ENCODE measurements at regions not wholly inside any gene's neighbourhood (a gene's known extent, or its start where the extent isn't known, plus 50 kb on each side); places are given as distances from the start of the nearest gene placed in this dataset.

DNA sequence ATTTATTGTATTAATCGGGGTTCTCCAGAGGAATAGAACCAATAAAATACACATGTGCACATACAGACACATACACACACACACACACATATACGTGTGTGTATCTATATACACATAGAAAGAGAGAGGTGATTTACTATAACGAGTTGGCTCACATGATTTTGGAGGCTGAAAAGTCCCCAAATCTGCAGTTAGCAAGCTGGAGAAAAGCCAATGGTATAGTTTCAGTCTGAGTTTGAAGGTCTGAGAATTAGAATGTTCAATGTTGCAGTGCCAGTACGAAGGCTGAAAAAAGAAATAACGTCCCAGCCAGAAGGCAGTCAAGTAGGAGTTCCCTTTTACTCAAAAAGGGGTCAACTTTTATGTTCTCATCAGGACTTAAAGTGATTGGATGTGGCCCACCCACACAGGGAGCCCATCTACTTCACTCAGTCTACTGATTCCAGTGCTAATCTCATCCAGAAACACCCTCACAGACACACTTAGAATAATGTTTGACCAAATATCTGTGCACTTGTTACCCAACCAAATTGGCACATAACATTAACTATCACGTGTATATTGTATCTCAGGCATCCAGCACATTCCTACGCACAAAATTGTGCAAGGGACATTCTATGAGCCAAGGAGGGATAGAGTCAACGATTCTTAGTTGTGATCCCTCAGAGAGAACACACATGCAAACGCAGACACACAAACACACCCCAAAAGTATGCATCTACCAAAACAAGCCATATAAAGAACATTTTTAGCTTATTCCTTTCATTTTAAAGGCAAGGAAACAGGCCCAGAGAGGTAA, 195.5 kb upstream of the DUSP10 start:
- H3K4me3 ChIP-seq (ENCODE audit: low read depth, poor library complexity, severe bottlenecking) = no peak overlapping the region
- no peak for DNase-seq (ENCODE audit: low spot score in 2 of 2)
- TF ChIP-seq, protein P1, sequence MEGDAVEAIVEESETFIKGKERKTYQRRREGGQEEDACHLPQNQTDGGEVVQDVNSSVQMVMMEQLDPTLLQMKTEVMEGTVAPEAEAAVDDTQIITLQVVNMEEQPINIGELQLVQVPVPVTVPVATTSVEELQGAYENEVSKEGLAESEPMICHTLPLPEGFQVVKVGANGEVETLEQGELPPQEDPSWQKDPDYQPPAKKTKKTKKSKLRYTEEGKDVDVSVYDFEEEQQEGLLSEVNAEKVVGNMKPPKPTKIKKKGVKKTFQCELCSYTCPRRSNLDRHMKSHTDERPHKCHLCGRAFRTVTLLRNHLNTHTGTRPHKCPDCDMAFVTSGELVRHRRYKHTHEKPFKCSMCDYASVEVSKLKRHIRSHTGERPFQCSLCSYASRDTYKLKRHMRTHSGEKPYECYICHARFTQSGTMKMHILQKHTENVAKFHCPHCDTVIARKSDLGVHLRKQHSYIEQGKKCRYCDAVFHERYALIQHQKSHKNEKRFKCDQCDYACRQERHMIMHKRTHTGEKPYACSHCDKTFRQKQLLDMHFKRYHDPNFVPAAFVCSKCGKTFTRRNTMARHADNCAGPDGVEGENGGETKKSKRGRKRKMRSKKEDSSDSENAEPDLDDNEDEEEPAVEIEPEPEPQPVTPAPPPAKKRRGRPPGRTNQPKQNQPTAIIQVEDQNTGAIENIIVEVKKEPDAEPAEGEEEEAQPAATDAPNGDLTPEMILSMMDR (IDR thresholded peaks at IDR 0.05) = no peak
- no peak for TF ChIP-seq POLR2A (IDR thresholded peaks at IDR 0.05)
- intact Hi-C loops (cut with DNase I; ENCODE audit: low total_unique reads) = no loop called here
- 74 to 80% methylated on average over 9 of the region's 9 CpGs for WGBS, 2 donors

DNA sequence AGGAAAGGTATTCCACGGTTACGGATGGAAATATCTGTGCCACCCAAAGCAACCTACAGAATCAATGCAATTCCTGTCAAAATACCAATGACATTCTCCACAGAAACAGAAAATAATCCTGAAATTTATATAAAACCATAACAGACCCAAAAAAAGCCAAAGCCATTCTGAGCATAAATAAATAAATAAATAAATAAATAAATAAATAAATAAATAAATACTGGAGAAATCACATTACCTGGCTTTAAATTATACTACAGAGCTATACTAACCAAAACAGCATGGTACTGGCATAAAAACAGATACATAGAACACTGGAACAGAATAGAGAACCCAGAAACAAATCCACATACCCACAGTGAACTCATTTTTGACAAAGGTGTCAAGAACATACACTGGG, 191.9 kb upstream of the DUSP10 start:
- no peak for DNase-seq (ENCODE audit: low spot score in 2 of 2)

DNA sequence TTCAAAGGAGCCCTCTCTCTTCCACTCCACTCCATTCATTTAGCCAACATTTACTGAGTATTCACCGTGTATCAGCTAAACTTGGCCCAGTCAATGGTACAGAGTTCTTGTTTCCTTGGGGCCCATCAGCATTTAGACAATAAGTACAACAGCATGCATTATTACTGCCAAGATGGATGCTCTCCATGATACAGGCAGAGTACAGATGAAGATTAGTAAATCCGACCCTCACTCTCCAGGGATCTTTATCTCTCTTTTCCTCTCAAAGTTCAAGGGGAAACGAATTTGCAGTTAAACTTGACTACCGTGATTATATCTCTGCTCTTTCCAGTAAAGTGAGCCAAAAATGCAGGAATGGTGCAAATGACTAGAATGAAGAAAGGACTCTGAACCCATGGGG, 184.6 kb upstream of the DUSP10 start:
- no peak for TF ChIP-seq POLR2A (IDR thresholded peaks at IDR 0.05)
- TF ChIP-seq, protein P1 (IDR thresholded peaks at IDR 0.05) = no peak
- no peak for DNase-seq (ENCODE audit: low spot score in 2 of 2)
- 70 to 74% methylated on average over 4 of the region's 4 CpGs for WGBS, 2 donors
- H3K4me3 ChIP-seq (ENCODE audit: low read depth, poor library complexity, severe bottlenecking) = no peak overlapping the region
- intact Hi-C loops (cut with DNase I; ENCODE audit: low total_unique reads) = no loop called here

More for the DNA sequence above, 191.9 kb upstream of the DUSP10 start:
- intact Hi-C loops (cut with DNase I; ENCODE audit: low total_unique reads) = no loop called here
- 93 to 100% methylated on average over 2 of the region's 2 CpGs for WGBS, 2 donors
- TF ChIP-seq POLR2A (IDR thresholded peaks at IDR 0.05) = no peak
- TF ChIP-seq, protein P1 (IDR thresholded peaks at IDR 0.05) = no peak
- H3K4me3 ChIP-seq (ENCODE audit: low read depth, poor library complexity, severe bottlenecking) = no peak overlapping the region

DNA sequence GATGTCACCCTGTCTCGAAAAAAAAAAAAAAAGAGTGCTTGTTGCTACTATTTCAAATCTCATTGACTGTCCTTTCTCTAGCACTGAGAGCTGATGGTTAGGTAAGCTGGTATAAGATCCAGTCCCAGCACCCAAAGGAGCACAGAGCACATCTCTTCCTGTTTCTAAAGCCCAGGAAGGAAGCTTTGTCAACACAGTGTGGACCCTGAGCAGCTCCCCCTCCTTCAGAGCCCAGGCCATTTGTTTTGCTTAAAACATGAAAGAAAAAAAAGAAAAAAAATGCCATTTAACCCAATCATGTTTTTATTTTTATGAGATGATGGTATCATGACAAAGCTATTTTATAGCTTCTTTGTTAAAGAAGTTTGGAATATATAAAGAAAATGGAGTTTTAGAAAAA, 184.1 kb upstream of the DUSP10 start:
- TF ChIP-seq, protein P1 (IDR thresholded peaks at IDR 0.05) = no peak
- TF ChIP-seq POLR2A (IDR thresholded peaks at IDR 0.05) = no peak
- intact Hi-C loops (cut with DNase I; ENCODE audit: low total_unique reads) = no loop called here
- 69 to 82% methylated on average over 1 of the region's 1 CpG for WGBS, 2 donors
- no peak for DNase-seq (ENCODE audit: low spot score in 2 of 2)
- no peak overlapping the region for H3K4me3 ChIP-seq (ENCODE audit: low read depth, poor library complexity, severe bottlenecking)

DNA sequence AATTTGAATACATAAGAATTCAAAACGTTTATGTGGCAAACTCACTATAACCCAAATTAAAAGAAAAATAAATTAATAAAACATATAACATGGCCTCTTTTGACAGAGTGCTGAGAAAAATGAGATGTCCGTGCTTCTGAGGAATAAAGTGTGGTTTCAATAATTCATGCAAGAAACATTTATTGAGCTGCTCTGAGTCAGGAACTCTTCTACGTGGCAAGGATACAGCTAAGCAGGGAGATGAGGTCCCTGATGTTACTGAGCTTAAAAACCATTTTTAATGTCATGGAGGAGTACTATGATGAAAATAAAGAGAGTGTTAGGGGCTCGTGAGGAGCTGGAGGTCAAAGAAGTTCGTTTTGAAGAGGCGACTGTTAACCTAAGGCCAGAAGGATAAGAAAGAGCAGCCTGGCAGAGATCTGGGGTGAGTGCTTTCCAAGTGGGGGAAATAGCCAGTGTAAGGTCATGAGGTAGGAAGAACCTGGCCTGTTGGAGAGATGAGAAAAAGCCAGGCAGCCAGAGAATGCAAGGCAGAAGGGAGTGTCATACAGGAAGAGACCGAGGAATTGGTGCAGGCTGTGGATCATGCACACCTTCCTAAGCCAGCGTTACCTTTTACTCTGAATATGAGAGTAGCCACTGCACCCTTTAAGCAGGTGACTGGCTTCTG, 182.2 kb upstream of the DUSP10 start:
- 76 to 79% methylated on average over 8 of the region's 8 CpGs for WGBS, 2 donors
- no peak overlapping the region for H3K4me3 ChIP-seq (ENCODE audit: low read depth, poor library complexity, severe bottlenecking)
- TF ChIP-seq, protein P1 (IDR thresholded peaks at IDR 0.05) = no peak
- no peak for TF ChIP-seq POLR2A (IDR thresholded peaks at IDR 0.05)
- intact Hi-C loops (cut with DNase I; ENCODE audit: low total_unique reads) = no loop called here
- DNase-seq (ENCODE audit: low spot score in 2 of 2) = no peak
